ES-I3 (cell line): ENCODE measurements at regions not wholly inside any gene's neighbourhood (a gene's known extent, or its start where the extent isn't known, plus 50 kb on each side); places are given as distances from the start of the nearest gene placed in this dataset.
A peak's percentile ranks its signal among the peaks of the same experiment; 100 is the strongest.

ENCODE experiments used
- H3K36me3 ChIP-seq: 2 replicates; pipeline ENCODE4 v1.6.1; 2013; ENCODE audit warnings: mild to moderate bottlenecking, low read length, control low read depth, moderate library complexity; ENCODE audit not compliant: insufficient read depth
- H3K4me1 ChIP-seq: 2 replicates; pipeline ENCODE4 v1.6.1; 2013; ENCODE audit warnings: mild to moderate bottlenecking, control low read depth, low read length; ENCODE audit not compliant: insufficient read depth
- H3K9ac ChIP-seq: 2 replicates; pipeline ENCODE4 v1.6.1; 2013; ENCODE audit warnings: low read depth, mild to moderate bottlenecking, low read length, moderate library complexity
- H3K9me3 ChIP-seq: 2 replicates; pipeline ENCODE4 v1.6.1; 2013; ENCODE audit warnings: mild to moderate bottlenecking, low read length, moderate library complexity; ENCODE audit not compliant: control insufficient read depth, insufficient read depth

- no peaks in the 10 kb centered on the region for H3K9me3 ChIP-seq
- H3K9ac ChIP-seq: no peak overlapping the region
- H3K36me3 ChIP-seq: no peaks in the 10 kb centered on the region
- H3K4me1 ChIP-seq: peaks cover 18% of the 10 kb centered on the region
Observed at GRCh38 chr5:93300945-93301344, 280.1 kb downstream of the NR2F1-AS1 start.

GRCh38 chr5:93300309-93300923 lies 280.6 kb downstream of the NR2F1-AS1 start:
- Histone ChIP-seq H3K9ac (no peak overlapping the region; the same call in 1 of the 2 replicates), H3K9me3 (no peaks in the 10 kb centered on the region), H3K4me1 (peaks cover 18% of the 10 kb centered on the region), H3K36me3 (no peaks in the 10 kb centered on the region)

GRCh38 chr5:93299681-93300308 lies 281.2 kb downstream of the NR2F1-AS1 start:
- H3K9me3 ChIP-seq: no peaks in the 10 kb centered on the region
- H3K4me1 ChIP-seq: peaks cover 18% of the 10 kb centered on the region
- peak overlapping the region; percentile 11; the same call in 1 of the 2 replicates for H3K9ac ChIP-seq
- no peaks in the 10 kb centered on the region for H3K36me3 ChIP-seq

GRCh38 chr5:93297116-93297515 lies 283.9 kb downstream of the NR2F1-AS1 start:
- no peaks in the 10 kb centered on the region for H3K9me3 ChIP-seq
- no peak overlapping the region for H3K9ac ChIP-seq
- H3K36me3 ChIP-seq: no peaks in the 10 kb centered on the region
- peaks cover 14% of the 10 kb centered on the region for H3K4me1 ChIP-seq

GRCh38 chr5:93296338-93296737 lies 284.7 kb downstream of the NR2F1-AS1 start:
- Histone ChIP-seq H3K36me3 (no peaks in the 10 kb centered on the region), H3K4me1 (peaks cover 14% of the 10 kb centered on the region), H3K9me3 (no peaks in the 10 kb centered on the region), H3K9ac (no peak overlapping the region)

- no peaks in the 10 kb centered on the region for H3K36me3 ChIP-seq
- no peak overlapping the region for H3K9ac ChIP-seq
- H3K9me3 ChIP-seq: no peaks in the 10 kb centered on the region
- peaks cover 8% of the 10 kb centered on the region for H3K4me1 ChIP-seq
Observed at GRCh38 chr5:93294996-93295395, 286.0 kb downstream of the NR2F1-AS1 start.

GRCh38 chr5:93294199-93294598 lies 286.8 kb downstream of the NR2F1-AS1 start:
- no peaks in the 10 kb centered on the region for H3K36me3 ChIP-seq

DNA sequence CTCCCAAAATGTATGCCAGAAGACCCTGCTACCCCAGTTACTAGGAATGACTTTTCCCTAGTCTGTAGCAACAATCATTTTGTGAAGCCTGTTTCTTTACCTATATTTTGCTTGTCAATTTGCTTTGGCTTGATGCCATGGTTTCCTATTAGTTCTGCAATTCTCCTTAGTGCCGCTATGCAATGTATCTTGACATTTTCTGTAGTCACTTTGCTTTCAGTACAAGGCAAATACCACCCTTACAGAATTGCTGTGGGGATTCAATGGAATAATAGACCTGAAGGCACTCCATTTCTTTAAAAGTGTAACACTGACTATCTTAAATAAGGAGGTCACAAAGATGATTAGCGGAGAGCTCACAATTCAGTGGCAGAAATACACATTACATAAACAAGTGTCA lies 291.1 kb downstream of the NR2F1-AS1 start:
- no peaks in the 10 kb centered on the region for H3K36me3 ChIP-seq
- peaks cover 5% of the 10 kb centered on the region; the same call in 1 of the 2 replicates for H3K9me3 ChIP-seq
- H3K4me1 ChIP-seq: no peaks in the 10 kb centered on the region
- no peak overlapping the region for H3K9ac ChIP-seq

More at GRCh38 chr5:93294199-93294598, 286.8 kb downstream of the NR2F1-AS1 start:
- H3K9ac ChIP-seq: no peak overlapping the region
- no peaks in the 10 kb centered on the region; the same call in 1 of the 2 replicates for H3K4me1 ChIP-seq
- no peaks in the 10 kb centered on the region for H3K9me3 ChIP-seq

DNA sequence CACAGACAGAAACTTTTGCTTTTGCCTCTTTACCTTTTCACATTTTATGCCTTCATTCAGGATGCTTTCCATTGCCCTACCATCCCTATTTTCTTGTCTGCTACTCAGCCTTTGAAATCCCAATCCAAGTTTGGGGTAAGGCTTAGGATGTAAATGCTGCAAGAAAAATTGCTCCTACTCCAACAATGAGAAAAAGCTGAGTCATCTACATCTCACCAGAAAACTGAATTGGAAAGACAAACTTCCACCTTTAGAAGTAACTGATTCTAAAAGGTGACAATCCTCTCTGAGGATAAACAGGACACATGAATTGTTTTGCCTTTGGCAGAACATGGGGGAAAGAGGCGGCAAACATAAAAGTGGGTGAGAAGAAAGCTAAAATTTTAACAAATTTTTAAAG lies 295.6 kb downstream of the NR2F1-AS1 start:
- Histone ChIP-seq H3K9me3 (peaks cover 5% of the 10 kb centered on the region; the same call in 1 of the 2 replicates), H3K9ac (no peak overlapping the region), H3K36me3 (no peaks in the 10 kb centered on the region), H3K4me1 (no peaks in the 10 kb centered on the region)

- Histone ChIP-seq H3K4me1 (no peaks in the 10 kb centered on the region), H3K36me3 (no peaks in the 10 kb centered on the region), H3K9ac (no peak overlapping the region), H3K9me3 (peaks cover 5% of the 10 kb centered on the region; the same call in 1 of the 2 replicates)
Observed at GRCh38 chr5:93281980-93282772, 298.8 kb downstream of the NR2F1-AS1 start.

DNA sequence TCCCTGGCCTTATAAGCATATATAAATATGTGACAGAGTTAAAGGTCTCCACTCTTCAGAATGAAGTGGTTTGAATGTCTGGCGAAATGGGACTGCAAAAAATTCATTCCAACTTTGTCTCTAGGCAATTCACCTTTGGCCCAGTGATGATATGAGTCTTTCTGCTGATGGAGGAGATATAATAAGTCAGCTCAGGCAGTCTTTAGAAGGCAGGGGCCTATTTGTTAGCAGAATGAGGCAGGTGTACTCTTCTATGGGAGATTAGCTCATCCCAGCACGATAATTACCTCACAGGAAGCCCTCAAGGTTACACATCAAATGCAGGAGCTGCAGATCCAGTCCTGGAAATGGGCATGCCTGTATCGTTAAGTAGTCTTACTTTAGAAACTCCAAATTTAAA lies 300.5 kb downstream of the NR2F1-AS1 start:
- H3K36me3 ChIP-seq: no peaks in the 10 kb centered on the region
- no peaks in the 10 kb centered on the region for H3K9me3 ChIP-seq
- H3K9ac ChIP-seq: no peak overlapping the region
- no peaks in the 10 kb centered on the region for H3K4me1 ChIP-seq

GRCh38 chr5:93279296-93279963 lies 301.6 kb downstream of the NR2F1-AS1 start:
- Histone ChIP-seq H3K36me3 (no peaks in the 10 kb centered on the region), H3K4me1 (no peaks in the 10 kb centered on the region), H3K9ac (no peak overlapping the region), H3K9me3 (no peaks in the 10 kb centered on the region)

- Histone ChIP-seq H3K4me1 (peaks cover 4% of the 10 kb centered on the region; the same call in 1 of the 2 replicates), H3K9ac (no peak overlapping the region), H3K36me3 (no peaks in the 10 kb centered on the region), H3K9me3 (no peaks in the 10 kb centered on the region)
Observed at GRCh38 chr5:93278896-93279295, 302.1 kb downstream of the NR2F1-AS1 start.

DNA sequence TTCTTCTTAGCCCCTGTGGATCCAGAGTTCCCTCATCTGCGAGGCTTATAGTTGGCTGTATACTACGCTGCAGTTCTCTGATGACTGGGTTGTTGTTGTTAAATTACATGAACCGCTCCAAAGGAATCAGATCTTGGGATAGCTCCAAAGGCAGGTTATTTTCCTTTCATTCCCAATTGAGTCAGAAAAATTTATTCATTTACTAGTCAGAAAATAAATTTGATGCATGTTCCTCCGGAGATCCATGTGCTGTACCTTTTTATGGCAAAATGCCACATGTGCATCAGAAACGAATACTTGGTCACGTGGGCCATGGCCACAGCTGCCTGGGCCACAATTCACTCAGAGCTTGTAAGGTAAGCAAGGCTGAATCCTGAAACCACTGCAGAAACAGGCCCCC lies 304.0 kb downstream of the NR2F1-AS1 start:
- H3K4me1 ChIP-seq: peaks cover 4% of the 10 kb centered on the region; the same call in 1 of the 2 replicates
- H3K9ac ChIP-seq: no peak overlapping the region
- H3K9me3 ChIP-seq: no peaks in the 10 kb centered on the region; the same call in 1 of the 2 replicates
- no peaks in the 10 kb centered on the region for H3K36me3 ChIP-seq
